Caco-2 (cell line): ENCODE measurements at regions not wholly inside any gene's neighbourhood (a gene's known extent, or its start where the extent isn't known, plus 50 kb on each side); places are given as distances from the start of the nearest gene placed in this dataset.

Experiments
- BruUV-seq: library from RNA; stranded (reverse); fragments of 400-500 nt; replicated peaks from 2 replicates; lab custom pipeline; 2021; lab: Mats Ljungman, UMichigan
- CTCF ChIA-PET: fragments of 300-600 bp; sonication (Branson Sonifier 250); formaldehyde crosslinking; loops from one replicate; lab custom pipeline; 2022; ENCODE audit warnings: antibody characterized with exemption; lab: Charles Lee
- POLR2A ChIA-PET: fragments of 300-600 bp; sonication (Branson Sonifier 250); formaldehyde crosslinking; loops from one replicate; lab custom pipeline; 2022; ENCODE audit warnings: antibody characterized with exemption; lab: Charles Lee
- DNase-seq, 2 experiments: peaks; one replicate each; pipeline versions ENCODE4 v3.0.0 to v3.0.0-alpha.2; 2020 to 2022
- H3K27me3 ChIP-seq: replicated peaks from 2 replicates; pipeline ENCODE4 v1.6.0; 2011; ENCODE audit warnings: low read length; ENCODE audit not compliant: control insufficient read depth, insufficient read depth
- H3K36me3 ChIP-seq: 2 replicates; pipeline ENCODE4 v1.5.1; 2011; ENCODE audit warnings: low read length; ENCODE audit not compliant: control insufficient read depth, insufficient read depth
- H3K4me1 ChIP-seq: fragments of 250-450 bp; sonication (Bioruptor Pico); 2 replicates; pipeline ENCODE4 v1.5.1; 2020; ENCODE audit warnings: mild to moderate bottlenecking
- H3K4me3 ChIP-seq: 2 replicates; pipeline ENCODE4 v1.5.1; 2011; ENCODE audit warnings: low read depth, mild to moderate bottlenecking, control low read depth, low read length
- H3K9me3 ChIP-seq: fragments of 250-450 bp; sonication (Bioruptor Pico); 2 replicates; pipeline ENCODE4 v1.5.1; 2020; ENCODE audit warnings: mild to moderate bottlenecking, moderate library complexity
- H3K27ac Mint-ChIP-seq: one replicate; pipeline ENCODE4 v1.8.0; 2022; ENCODE audit warnings: mixed read lengths; ENCODE audit not compliant: unreplicated experiment
- H3K27me3 Mint-ChIP-seq: one replicate; pipeline ENCODE4 v1.8.0; 2022; ENCODE audit warnings: mixed read lengths; ENCODE audit not compliant: insufficient read depth, unreplicated experiment
- H3K36me3 Mint-ChIP-seq: one replicate; pipeline ENCODE4 v1.8.0; 2022; ENCODE audit warnings: mild to moderate bottlenecking, mixed read lengths; ENCODE audit not compliant: insufficient read depth, unreplicated experiment
- H3K4me1 Mint-ChIP-seq: one replicate; pipeline ENCODE4 v1.8.0; 2022; ENCODE audit warnings: low read depth, mixed read lengths; ENCODE audit not compliant: unreplicated experiment
- H3K4me3 Mint-ChIP-seq: one replicate; pipeline ENCODE4 v1.8.0; 2022; ENCODE audit warnings: mild to moderate bottlenecking, moderate library complexity, mixed read lengths; ENCODE audit not compliant: unreplicated experiment
- H3K9me3 Mint-ChIP-seq: one replicate; pipeline ENCODE4 v1.8.0; 2022; ENCODE audit warnings: mixed read lengths; ENCODE audit not compliant: unreplicated experiment
- intact Hi-C: fragments of 100-400 bp; cut with micrococcal nuclease; formaldehyde crosslinking; loops from one replicate; pipeline ENCODE4 v1.10.0; 2022; ENCODE audit not compliant: unreplicated experiment
- TF ChIP-seq, protein P1 (sequence below), 2 experiments: fragments of 200-600 bp in 1 of 2; IDR thresholded peaks; 1 replicate in 1 of 2; 2 replicates in 1 of 2; pipeline versions ENCODE4 v1.5.1 to v1.8.0; 2011 to 2022; ENCODE audit warnings: antibody characterized with exemption in 1 of 2, control low read depth in 1 of 2, inconsistent platforms in 1 of 2, low read depth in 1 of 2, low read length in 1 of 2, mild to moderate bottlenecking in 1 of 2, moderate library complexity in 1 of 2; ENCODE audit not compliant: insufficient read depth in 1 of 2, severe bottlenecking in 1 of 2, unreplicated experiment in 1 of 2

DNA sequence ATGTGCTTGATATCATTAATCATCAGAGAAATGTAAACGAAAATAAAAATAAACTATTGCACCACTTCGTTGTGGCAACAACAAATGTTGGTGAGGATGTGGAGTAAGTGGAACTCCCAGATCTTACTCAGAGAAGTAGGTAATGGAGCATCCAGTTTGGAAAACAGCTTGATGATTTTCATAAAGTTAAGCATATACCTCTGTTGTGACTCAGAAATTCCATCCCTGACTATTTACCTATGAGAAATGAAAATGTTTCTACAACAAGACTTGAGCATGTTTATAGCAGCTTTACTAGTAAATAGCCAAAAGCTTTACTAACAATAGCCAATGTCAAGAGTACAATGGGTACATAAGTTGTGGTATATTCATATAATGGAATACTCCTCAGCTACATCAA, 214.7 kb upstream of the NMUR2 start:
- POLR2A ChIA-PET = no interaction called here
- Histone ChIP-seq H3K4me1 (no peaks in the 10 kb centered on the region), H3K27me3 (no peaks in the 10 kb centered on the region), H3K36me3 (no peaks in the 10 kb centered on the region), H3K9me3 (no peaks in the 10 kb centered on the region), H3K4me3 (no peak overlapping the region)
- H3K27me3 Mint-ChIP-seq = no peaks in the 10 kb centered on the region
- H3K4me3 Mint-ChIP-seq = no peak overlapping the region
- H3K27ac Mint-ChIP-seq = no peak overlapping the region
- H3K36me3 Mint-ChIP-seq = no peaks in the 10 kb centered on the region
- BruUV-seq = no TSS peak
- no peaks in the 10 kb centered on the region for H3K9me3 Mint-ChIP-seq
- CTCF ChIA-PET = no interaction called here
- intact Hi-C loops = no loop called here
- no peak for DNase-seq
- no peaks in the 10 kb centered on the region for H3K4me1 Mint-ChIP-seq
- TF ChIP-seq, protein P1, sequence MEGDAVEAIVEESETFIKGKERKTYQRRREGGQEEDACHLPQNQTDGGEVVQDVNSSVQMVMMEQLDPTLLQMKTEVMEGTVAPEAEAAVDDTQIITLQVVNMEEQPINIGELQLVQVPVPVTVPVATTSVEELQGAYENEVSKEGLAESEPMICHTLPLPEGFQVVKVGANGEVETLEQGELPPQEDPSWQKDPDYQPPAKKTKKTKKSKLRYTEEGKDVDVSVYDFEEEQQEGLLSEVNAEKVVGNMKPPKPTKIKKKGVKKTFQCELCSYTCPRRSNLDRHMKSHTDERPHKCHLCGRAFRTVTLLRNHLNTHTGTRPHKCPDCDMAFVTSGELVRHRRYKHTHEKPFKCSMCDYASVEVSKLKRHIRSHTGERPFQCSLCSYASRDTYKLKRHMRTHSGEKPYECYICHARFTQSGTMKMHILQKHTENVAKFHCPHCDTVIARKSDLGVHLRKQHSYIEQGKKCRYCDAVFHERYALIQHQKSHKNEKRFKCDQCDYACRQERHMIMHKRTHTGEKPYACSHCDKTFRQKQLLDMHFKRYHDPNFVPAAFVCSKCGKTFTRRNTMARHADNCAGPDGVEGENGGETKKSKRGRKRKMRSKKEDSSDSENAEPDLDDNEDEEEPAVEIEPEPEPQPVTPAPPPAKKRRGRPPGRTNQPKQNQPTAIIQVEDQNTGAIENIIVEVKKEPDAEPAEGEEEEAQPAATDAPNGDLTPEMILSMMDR (IDR thresholded peaks at IDR 0.05; ENCODE audit: insufficient read depth in 1 of 2, low read depth in 1 of 2, low read length in 1 of 2, severe bottlenecking in 1 of 2, unreplicated experiment in 1 of 2) = no peak

DNA sequence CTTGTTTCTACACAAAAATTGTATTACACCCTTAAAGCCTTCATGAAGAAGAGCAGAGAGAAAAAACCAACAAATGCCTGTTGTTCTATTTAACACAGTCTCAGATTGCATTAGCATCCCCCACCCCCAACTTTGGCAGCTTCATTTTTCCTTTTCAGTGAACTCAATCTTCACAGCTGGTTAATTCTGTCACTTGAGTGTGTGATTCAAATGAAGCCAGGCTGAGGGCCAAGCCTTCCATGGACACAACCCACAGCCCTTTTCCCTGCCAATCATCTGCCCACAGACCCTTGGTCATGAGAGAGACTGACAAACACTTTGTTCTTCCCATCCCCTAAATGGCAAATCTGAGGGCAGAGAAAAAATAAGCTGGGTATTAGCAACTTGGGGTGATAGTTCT, 217.5 kb upstream of the NMUR2 start:
- H3K27me3 Mint-ChIP-seq = no peaks in the 10 kb centered on the region
- no peaks in the 10 kb centered on the region for H3K27me3 ChIP-seq
- H3K9me3 ChIP-seq = no peaks in the 10 kb centered on the region
- H3K36me3 ChIP-seq = no peaks in the 10 kb centered on the region
- H3K4me3 ChIP-seq = no peak overlapping the region
- peaks cover 12% of the 10 kb centered on the region for H3K4me1 Mint-ChIP-seq
- H3K9me3 Mint-ChIP-seq = no peaks in the 10 kb centered on the region
- no peaks in the 10 kb centered on the region for H3K36me3 Mint-ChIP-seq
- POLR2A ChIA-PET = no interaction called here
- H3K4me3 Mint-ChIP-seq = no peak overlapping the region
- no TSS peak for BruUV-seq
- TF ChIP-seq, protein P1 (IDR thresholded peaks at IDR 0.05; ENCODE audit: insufficient read depth in 1 of 2, low read depth in 1 of 2, low read length in 1 of 2, severe bottlenecking in 1 of 2, unreplicated experiment in 1 of 2) = no peak
- intact Hi-C loops = no loop called here
- DNase-seq = no peak
- CTCF ChIA-PET = no interaction called here
- no peak overlapping the region for H3K27ac Mint-ChIP-seq
- peaks cover 7% of the 10 kb centered on the region; the same call in 1 of the 2 replicates for H3K4me1 ChIP-seq

DNA sequence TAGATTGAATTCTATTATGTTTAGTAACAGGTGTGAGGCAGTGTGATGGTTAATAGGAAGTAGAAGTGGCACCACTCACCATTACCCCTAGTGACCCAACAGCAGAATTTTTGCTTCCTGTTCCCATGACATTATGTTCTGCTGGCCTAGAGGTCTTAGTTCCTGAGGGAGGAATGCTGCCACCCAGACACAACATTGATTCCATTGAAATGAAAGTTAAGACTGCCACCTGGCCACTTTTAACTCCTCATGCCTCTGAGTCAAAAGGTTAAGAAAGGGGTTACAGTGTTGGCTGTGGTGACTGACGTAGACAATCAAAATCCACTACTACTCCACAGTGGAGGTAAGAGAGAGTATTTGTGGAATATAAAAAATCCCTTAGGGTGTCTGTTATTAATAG, 218.9 kb upstream of the NMUR2 start:
- peaks cover 7% of the 10 kb centered on the region; the same call in 1 of the 2 replicates for H3K4me1 ChIP-seq
- Mint-ChIP-seq H3K27me3 (no peaks in the 10 kb centered on the region), H3K27ac (no peak overlapping the region), H3K4me3 (no peak overlapping the region), H3K4me1 (peaks cover 12% of the 10 kb centered on the region), H3K9me3 (no peaks in the 10 kb centered on the region), H3K36me3 (no peaks in the 10 kb centered on the region)
- TF ChIP-seq, protein P1 (IDR thresholded peaks at IDR 0.05; ENCODE audit: insufficient read depth in 1 of 2, low read depth in 1 of 2, low read length in 1 of 2, severe bottlenecking in 1 of 2, unreplicated experiment in 1 of 2) = no peak
- intact Hi-C loops = no loop called here
- POLR2A ChIA-PET = no interaction called here
- H3K4me3 ChIP-seq = no peak overlapping the region
- CTCF ChIA-PET = no interaction called here
- no TSS peak for BruUV-seq
- no peak for DNase-seq
- H3K9me3 ChIP-seq = no peaks in the 10 kb centered on the region
- no peaks in the 10 kb centered on the region for H3K27me3 ChIP-seq
- H3K36me3 ChIP-seq = no peaks in the 10 kb centered on the region
